SK-N-SH treated with all-trans-retinoic acid at 6 μM for 48 hours (cell line): ENCODE measurements at regions not wholly inside any gene's neighbourhood (a gene's known extent, or its start where the extent isn't known, plus 50 kb on each side); places are given as distances from the start of the nearest gene placed in this dataset.

Source experiments
- ATAC-seq: fragments of 200-7000 bp; cut with Tn5 transposase; 3 replicates; pipeline ENCODE4 v1.9.1; 2020; ENCODE audit warnings: mild to moderate bottlenecking, moderate library complexity
- ARNTL ChIP-seq: fragments of 450-650 bp; formaldehyde crosslinking; IDR thresholded peaks from 2 replicates; pipeline ENCODE4 v1.5.0; 2020; ENCODE audit warnings: low read depth, mild to moderate bottlenecking, moderate library complexity, borderline replicate concordance
- BACH2 ChIP-seq: fragments of 250-450 bp; sonication (Bioruptor Pico); IDR thresholded peaks from 2 replicates; pipeline ENCODE4 v1.9.0; 2021; ENCODE audit warnings: mild to moderate bottlenecking, borderline replicate concordance
- CSDC2 ChIP-seq: fragments of 250-450 bp; sonication (Bioruptor Pico); IDR thresholded peaks from 2 replicates; pipeline ENCODE4 v1.5.0; 2020; ENCODE audit warnings: mild to moderate bottlenecking, moderate library complexity
- ESRRG ChIP-seq: fragments of 250-450 bp; sonication (Bioruptor Pico); IDR thresholded peaks from 2 replicates; pipeline ENCODE4 v1.6.1; 2021; ENCODE audit warnings: mild to moderate bottlenecking
- GLIS3 ChIP-seq: fragments of 250-450 bp; sonication (Bioruptor Pico); IDR thresholded peaks from 2 replicates; pipeline ENCODE4 v1.5.0; 2020; ENCODE audit warnings: mild to moderate bottlenecking, moderate library complexity
- ISL1 ChIP-seq: fragments of 250-450 bp; sonication (Bioruptor Pico); IDR thresholded peaks from 2 replicates; pipeline ENCODE4 v2.1.2; 2022; ENCODE audit warnings: mild to moderate bottlenecking, moderate library complexity
- OSR1 ChIP-seq: fragments of 250-450 bp; sonication (Bioruptor Pico); IDR thresholded peaks from 2 replicates; pipeline ENCODE4 v1.8.0; 2022; ENCODE audit warnings: moderate library complexity, mild to moderate bottlenecking, inconsistent platforms
- PPARA ChIP-seq: fragments of 250-450 bp; sonication (Bioruptor Pico); IDR thresholded peaks from 2 replicates; pipeline ENCODE4 v1.5.0; 2020; ENCODE audit warnings: mild to moderate bottlenecking, borderline replicate concordance
- RARB ChIP-seq: fragments of 250-450 bp; sonication (Bioruptor Pico); IDR thresholded peaks from 2 replicates; pipeline ENCODE4 v1.8.0; 2021; ENCODE audit warnings: mild to moderate bottlenecking, moderate library complexity
- SNAI2 ChIP-seq: fragments of 250-450 bp; sonication (Bioruptor Pico); IDR thresholded peaks from 2 replicates; pipeline ENCODE4 v1.5.0; 2020; ENCODE audit warnings: mild to moderate bottlenecking, moderate library complexity
- TCF4 ChIP-seq: fragments of 250-450 bp; sonication (Bioruptor Pico); IDR thresholded peaks from 2 replicates; pipeline ENCODE4 v1.8.0; 2021; ENCODE audit warnings: mild to moderate bottlenecking, moderate library complexity, borderline replicate concordance
- TOX ChIP-seq: fragments of 250-450 bp; sonication (Bioruptor Pico); IDR thresholded peaks from 2 replicates; pipeline ENCODE4 v1.8.0; 2021; ENCODE audit warnings: mild to moderate bottlenecking, moderate library complexity, borderline replicate concordance
- ZC3H10 ChIP-seq: fragments of 250-450 bp; sonication (Bioruptor Pico); IDR thresholded peaks from 2 replicates; pipeline ENCODE4 v1.5.1; 2021; ENCODE audit warnings: mild to moderate bottlenecking, moderate library complexity
- ZFP3 ChIP-seq: fragments of 250-450 bp; sonication (Bioruptor Pico); IDR thresholded peaks from 2 replicates; pipeline ENCODE4 v1.5.0; 2020; ENCODE audit warnings: mild to moderate bottlenecking, moderate library complexity
- ZFP30 ChIP-seq: fragments of 450-650 bp; formaldehyde crosslinking; IDR thresholded peaks from 2 replicates; pipeline ENCODE4 v1.5.0; 2022; ENCODE audit warnings: mild to moderate bottlenecking, moderate library complexity
- ZNF565 ChIP-seq: fragments of 450-650 bp; formaldehyde crosslinking; conservative IDR thresholded peaks from 2 replicates; pipeline ENCODE4 v1.5.0; 2020; ENCODE audit warnings: low read depth, mild to moderate bottlenecking, moderate library complexity
- ZNF70 ChIP-seq: fragments of 450-650 bp; formaldehyde crosslinking; IDR thresholded peaks from 2 replicates; pipeline ENCODE4 v1.5.0; 2020; ENCODE audit warnings: mild to moderate bottlenecking, moderate library complexity
- ZNF8 ChIP-seq: fragments of 450-650 bp; formaldehyde crosslinking; IDR thresholded peaks from 2 replicates; pipeline ENCODE4 v1.5.0; 2020; ENCODE audit warnings: mild to moderate bottlenecking, moderate library complexity
- TF ChIP-seq, protein P1 (sequence below): fragments of 250-450 bp; sonication (Bioruptor Pico); IDR thresholded peaks from 2 replicates; pipeline ENCODE4 v1.5.0; 2020; ENCODE audit warnings: mild to moderate bottlenecking, moderate library complexity
- TF ChIP-seq, protein P2 (sequence below): fragments of 250-450 bp; sonication (Bioruptor Pico); IDR thresholded peaks from 2 replicates; pipeline ENCODE4 v1.8.0; 2020; ENCODE audit warnings: mild to moderate bottlenecking, moderate library complexity, borderline replicate concordance
- TF ChIP-seq, protein P3 (sequence below): fragments of 250-450 bp; sonication (Bioruptor Pico); IDR thresholded peaks from 2 replicates; pipeline ENCODE4 v1.8.0; 2021; ENCODE audit warnings: low read depth, mild to moderate bottlenecking, moderate library complexity, borderline replicate concordance
- TF ChIP-seq, protein P4 (sequence below): fragments of 250-450 bp; sonication (Bioruptor Pico); IDR thresholded peaks from 2 replicates; pipeline ENCODE4 v1.5.1; 2021; ENCODE audit warnings: mild to moderate bottlenecking, moderate library complexity

DNA sequence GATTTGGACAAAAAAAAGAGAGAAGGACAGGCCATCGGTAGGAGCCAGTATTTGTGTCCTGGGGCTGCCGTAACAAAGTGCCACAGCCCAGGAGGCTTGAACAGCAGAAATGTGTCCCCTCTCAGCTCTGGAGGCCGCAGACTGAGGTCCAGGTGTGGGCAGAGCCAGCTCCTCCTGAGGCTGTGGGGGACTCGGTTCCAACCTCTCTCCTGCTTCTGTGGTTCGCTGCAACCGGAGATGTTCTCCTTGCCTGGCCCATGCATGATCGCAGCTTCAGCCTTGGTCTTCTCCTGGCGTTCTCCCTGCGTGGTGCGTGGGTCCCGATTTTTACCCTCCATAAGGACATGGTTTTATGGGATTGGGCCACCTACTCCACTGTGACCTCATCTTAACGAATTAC, 85.9 kb upstream of the SOX1 start (continued):
- TF ChIP-seq, protein P1, sequence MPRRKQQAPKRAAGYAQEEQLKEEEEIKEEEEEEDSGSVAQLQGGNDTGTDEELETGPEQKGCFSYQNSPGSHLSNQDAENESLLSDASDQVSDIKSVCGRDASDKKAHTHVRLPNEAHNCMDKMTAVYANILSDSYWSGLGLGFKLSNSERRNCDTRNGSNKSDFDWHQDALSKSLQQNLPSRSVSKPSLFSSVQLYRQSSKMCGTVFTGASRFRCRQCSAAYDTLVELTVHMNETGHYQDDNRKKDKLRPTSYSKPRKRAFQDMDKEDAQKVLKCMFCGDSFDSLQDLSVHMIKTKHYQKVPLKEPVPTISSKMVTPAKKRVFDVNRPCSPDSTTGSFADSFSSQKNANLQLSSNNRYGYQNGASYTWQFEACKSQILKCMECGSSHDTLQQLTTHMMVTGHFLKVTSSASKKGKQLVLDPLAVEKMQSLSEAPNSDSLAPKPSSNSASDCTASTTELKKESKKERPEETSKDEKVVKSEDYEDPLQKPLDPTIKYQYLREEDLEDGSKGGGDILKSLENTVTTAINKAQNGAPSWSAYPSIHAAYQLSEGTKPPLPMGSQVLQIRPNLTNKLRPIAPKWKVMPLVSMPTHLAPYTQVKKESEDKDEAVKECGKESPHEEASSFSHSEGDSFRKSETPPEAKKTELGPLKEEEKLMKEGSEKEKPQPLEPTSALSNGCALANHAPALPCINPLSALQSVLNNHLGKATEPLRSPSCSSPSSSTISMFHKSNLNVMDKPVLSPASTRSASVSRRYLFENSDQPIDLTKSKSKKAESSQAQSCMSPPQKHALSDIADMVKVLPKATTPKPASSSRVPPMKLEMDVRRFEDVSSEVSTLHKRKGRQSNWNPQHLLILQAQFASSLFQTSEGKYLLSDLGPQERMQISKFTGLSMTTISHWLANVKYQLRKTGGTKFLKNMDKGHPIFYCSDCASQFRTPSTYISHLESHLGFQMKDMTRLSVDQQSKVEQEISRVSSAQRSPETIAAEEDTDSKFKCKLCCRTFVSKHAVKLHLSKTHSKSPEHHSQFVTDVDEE (CRISPR knock-in tag): no peak

DNA sequence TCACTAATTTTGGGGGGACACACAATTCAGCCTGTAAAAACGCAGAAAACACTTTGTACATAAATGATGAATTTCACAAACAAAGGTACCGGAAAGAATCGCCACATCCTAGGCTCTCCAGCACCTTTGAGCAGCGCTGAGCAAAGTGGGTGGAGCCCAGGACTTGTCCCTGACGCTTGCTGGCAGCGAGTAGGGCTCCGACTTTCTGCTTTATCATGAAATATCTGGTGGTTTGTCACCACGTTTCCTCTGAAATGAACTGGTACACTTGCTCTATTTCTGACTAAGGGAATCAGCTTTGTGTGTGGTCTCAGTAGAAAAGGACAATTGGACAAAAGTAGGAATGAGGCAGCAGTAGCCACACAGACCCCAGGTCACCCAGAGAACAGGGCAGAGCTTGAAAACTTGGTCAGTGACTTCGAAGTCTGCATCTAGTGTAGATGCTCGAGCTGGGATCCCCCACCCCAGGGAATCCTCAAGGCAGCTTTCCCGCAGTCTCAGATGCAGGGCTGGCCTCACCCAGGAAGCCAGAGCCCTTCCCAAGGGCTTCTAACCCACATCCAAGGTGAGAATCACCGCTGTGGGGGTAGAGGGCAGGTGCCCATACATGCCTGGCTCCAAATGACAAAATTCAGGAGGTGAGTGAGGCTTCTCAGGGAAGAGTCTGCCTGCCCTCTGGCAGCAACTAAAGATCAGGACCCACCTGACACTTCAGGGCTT, 85.3 kb upstream of the SOX1 start:
- ATAC-seq: no peak
- TF ChIP-seq ARNTL (CRISPR knock-in tag) (no peak), ZC3H10 (no peak), TCF4 (CRISPR knock-in tag) (no peak), ZNF8 (CRISPR knock-in tag) (no peak), ESRRG (CRISPR knock-in tag) (no peak), PPARA (no peak), ISL1 (no peak), CSDC2 (CRISPR knock-in tag) (no peak), SNAI2 (CRISPR knock-in tag) (no peak), ZFP30 (CRISPR knock-in tag) (no peak), TOX (CRISPR knock-in tag) (no peak), GLIS3 (CRISPR knock-in tag) (no peak), BACH2 (CRISPR knock-in tag) (no peak), OSR1 (no peak), ZNF565 (CRISPR knock-in tag) (no peak), RARB (CRISPR knock-in tag) (no peak)
- TF ChIP-seq, protein P2, sequence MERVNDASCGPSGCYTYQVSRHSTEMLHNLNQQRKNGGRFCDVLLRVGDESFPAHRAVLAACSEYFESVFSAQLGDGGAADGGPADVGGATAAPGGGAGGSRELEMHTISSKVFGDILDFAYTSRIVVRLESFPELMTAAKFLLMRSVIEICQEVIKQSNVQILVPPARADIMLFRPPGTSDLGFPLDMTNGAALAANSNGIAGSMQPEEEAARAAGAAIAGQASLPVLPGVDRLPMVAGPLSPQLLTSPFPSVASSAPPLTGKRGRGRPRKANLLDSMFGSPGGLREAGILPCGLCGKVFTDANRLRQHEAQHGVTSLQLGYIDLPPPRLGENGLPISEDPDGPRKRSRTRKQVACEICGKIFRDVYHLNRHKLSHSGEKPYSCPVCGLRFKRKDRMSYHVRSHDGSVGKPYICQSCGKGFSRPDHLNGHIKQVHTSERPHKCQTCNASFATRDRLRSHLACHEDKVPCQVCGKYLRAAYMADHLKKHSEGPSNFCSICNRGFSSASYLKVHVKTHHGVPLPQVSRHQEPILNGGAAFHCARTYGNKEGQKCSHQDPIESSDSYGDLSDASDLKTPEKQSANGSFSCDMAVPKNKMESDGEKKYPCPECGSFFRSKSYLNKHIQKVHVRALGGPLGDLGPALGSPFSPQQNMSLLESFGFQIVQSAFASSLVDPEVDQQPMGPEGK: no peak
- TF ChIP-seq, protein P1 (CRISPR knock-in tag): no peak
- TF ChIP-seq, protein P3, sequence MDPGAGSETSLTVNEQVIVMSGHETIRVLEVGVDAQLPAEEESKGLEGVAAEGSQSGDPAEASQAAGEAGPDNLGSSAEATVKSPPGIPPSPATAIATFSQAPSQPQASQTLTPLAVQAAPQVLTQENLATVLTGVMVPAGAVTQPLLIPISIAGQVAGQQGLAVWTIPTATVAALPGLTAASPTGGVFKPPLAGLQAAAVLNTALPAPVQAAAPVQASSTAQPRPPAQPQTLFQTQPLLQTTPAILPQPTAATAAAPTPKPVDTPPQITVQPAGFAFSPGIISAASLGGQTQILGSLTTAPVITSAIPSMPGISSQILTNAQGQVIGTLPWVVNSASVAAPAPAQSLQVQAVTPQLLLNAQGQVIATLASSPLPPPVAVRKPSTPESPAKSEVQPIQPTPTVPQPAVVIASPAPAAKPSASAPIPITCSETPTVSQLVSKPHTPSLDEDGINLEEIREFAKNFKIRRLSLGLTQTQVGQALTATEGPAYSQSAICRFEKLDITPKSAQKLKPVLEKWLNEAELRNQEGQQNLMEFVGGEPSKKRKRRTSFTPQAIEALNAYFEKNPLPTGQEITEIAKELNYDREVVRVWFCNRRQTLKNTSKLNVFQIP (CRISPR knock-in tag): no peak

DNA sequence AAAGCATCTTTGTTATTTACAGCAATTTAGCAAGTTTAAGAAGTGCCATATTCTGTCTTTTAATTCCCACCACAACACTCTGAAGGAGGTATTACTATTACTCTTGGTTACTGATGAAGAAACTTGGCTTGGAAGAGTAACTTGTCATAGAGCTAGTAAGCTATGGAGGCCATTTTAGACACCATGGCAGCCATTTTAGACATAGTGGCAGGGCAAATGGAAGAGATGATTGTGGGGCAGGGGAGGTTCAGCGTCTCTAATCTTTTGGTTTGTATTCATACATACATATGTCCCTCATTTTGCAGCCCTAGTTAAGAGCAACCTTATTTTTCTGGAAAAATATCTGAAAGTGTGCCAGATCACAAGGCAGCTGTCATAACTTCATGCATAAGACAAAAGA, 82.6 kb upstream of the SOX1 start:
- ATAC-seq: no peak
- TF ChIP-seq SNAI2 (CRISPR knock-in tag) (no peak), RARB (CRISPR knock-in tag) (no peak), ZFP3 (CRISPR knock-in tag) (no peak), ZFP30 (CRISPR knock-in tag) (no peak), ARNTL (CRISPR knock-in tag) (no peak), TCF4 (CRISPR knock-in tag) (no peak), ZNF70 (CRISPR knock-in tag) (no peak), ISL1 (no peak), ZC3H10 (no peak)
- TF ChIP-seq, protein P2: no peak
- TF ChIP-seq, protein P4, sequence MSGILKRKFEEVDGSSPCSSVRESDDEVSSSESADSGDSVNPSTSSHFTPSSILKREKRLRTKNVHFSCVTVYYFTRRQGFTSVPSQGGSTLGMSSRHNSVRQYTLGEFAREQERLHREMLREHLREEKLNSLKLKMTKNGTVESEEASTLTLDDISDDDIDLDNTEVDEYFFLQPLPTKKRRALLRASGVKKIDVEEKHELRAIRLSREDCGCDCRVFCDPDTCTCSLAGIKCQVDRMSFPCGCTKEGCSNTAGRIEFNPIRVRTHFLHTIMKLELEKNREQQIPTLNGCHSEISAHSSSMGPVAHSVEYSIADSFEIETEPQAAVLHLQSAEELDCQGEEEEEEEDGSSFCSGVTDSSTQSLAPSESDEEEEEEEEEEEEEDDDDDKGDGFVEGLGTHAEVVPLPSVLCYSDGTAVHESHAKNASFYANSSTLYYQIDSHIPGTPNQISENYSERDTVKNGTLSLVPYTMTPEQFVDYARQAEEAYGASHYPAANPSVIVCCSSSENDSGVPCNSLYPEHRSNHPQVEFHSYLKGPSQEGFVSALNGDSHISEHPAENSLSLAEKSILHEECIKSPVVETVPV (CRISPR knock-in tag): no peak
- TF ChIP-seq, protein P3 (CRISPR knock-in tag): no peak
